MM.1S (cell line): ENCODE measurements at regions not wholly inside any gene's neighbourhood (a gene's known extent, or its start where the extent isn't known, plus 50 kb on each side); places are given as distances from the start of the nearest gene placed in this dataset.

Experiments
- CTCF ChIP-seq: fragments of 300-600 bp; sonication (generic); IDR thresholded peaks from 2 replicates; pipeline ENCODE4 v1.5.1; 2016; ENCODE audit warnings: antibody characterized with exemption, low read length, mixed read lengths
- EZH2 ChIP-seq: fragments of 300-600 bp; sonication (generic); optimal IDR thresholded peaks from 2 replicates; pipeline ENCODE3; 2017; ENCODE audit warnings: low read depth, mild to moderate bottlenecking, antibody characterized with exemption, low read length, mixed read lengths

- TF ChIP-seq CTCF (no peak), EZH2 (no peak)
Measured at GRCh38 chr10:78658645-78659597, 409.8 kb upstream of the ZMIZ1 start.
